Stomach (tissue), 8 donors: ENCODE measurements at regions not wholly inside any gene's neighbourhood (a gene's known extent, or its start where the extent isn't known, plus 50 kb on each side); places are given as distances from the start of the nearest gene placed in this dataset.

ENCODE experiments used
- DNase-seq, 2 donors: peaks; one replicate each; pipeline versions ENCODE4 v3.0.0 to v3.0.0-alpha.2; 2013 to 2019
- H3K27ac ChIP-seq, 5 donors: fragments of 200-600 bp in 4 of 5; sonication (generic) in 4 of 5; one replicate each; pipeline ENCODE4 v1.5.1; 2013 to 2019; ENCODE audit warnings: mild to moderate bottlenecking in 1 of 5, moderate library complexity in 1 of 5
- H3K27me3 ChIP-seq, 3 donors: fragments of 200-600 bp; sonication (generic); one replicate each; pipeline ENCODE4 v1.5.1; 2017 to 2019; ENCODE audit warnings: mixed run types in 1 of 3
- H3K36me3 ChIP-seq, 4 donors: fragments of 200-600 bp; sonication (generic); 1 replicate in 3 of 4; 2 replicates in 1 of 4; pipeline ENCODE4 v1.5.1; 2016 to 2019
- H3K4me1 ChIP-seq, 4 donors: fragments of 200-600 bp; sonication (generic); one replicate each; pipeline ENCODE4 v1.5.1; 2016 to 2019
- H3K4me3 ChIP-seq, 4 donors: fragments of 200-600 bp; sonication (generic) in 3 of 4; one replicate each; pipeline ENCODE4 v1.5.1; 2016 to 2019; ENCODE audit warnings: mild to moderate bottlenecking in 1 of 4
- H3K9me3 ChIP-seq, 4 donors: fragments of 200-600 bp; sonication (generic); one replicate each; pipeline ENCODE4 v1.5.1; 2016 to 2019
- CTCF ChIP-seq, 7 experiments: fragments of 450-650 bp in 4 of 7; fragments of 200-600 bp in 3 of 7; sonication (generic) in 3 of 7; IDR thresholded peaks; one replicate each; pipeline ENCODE4 v1.5.1; 2016 to 2019; ENCODE audit warnings: antibody characterized with exemption in 7 of 7, control low read depth in 2 of 7, mild to moderate bottlenecking in 1 of 7
- EP300 ChIP-seq: sonication (generic); formaldehyde crosslinking; IDR thresholded peaks from one replicate; pipeline ENCODE4 v1.6.1; 2017; ENCODE audit warnings: antibody characterized with exemption
- POLR2A ChIP-seq, 4 donors: fragments of 450-650 bp; IDR thresholded peaks; one replicate each; pipeline ENCODE4 v1.6.1; 2016; ENCODE audit warnings: antibody characterized with exemption in 4 of 4, control low read depth in 2 of 4, mild to moderate bottlenecking in 1 of 4, moderate library complexity in 1 of 4
- POLR2AphosphoS5 ChIP-seq, 3 donors: sonication (generic); formaldehyde crosslinking; IDR thresholded peaks; one replicate each; pipeline ENCODE4 v1.6.1; 2016; ENCODE audit warnings: antibody characterized with exemption in 3 of 3
- WGBS, 5 donors: extraction: QIAGEN DNeasy Blood & Tissue Kit in 3 of 5; methylation state at CpG; one replicate each; pipeline versions ENCODE4 v1.1.5 to v1.1.7; 2013 to 2018; 5-methylcytosine and 5-hydroxymethylcytosine counted together
- intact Hi-C: fragments of 100-400 bp; cut with DNase I; formaldehyde crosslinking; loops from one replicate; pipeline ENCODE4 v1.15.1; 2023; ENCODE audit warnings: low total_unique reads
- donor health status: healthy with polysubstance abuse.
- donor health status: Bipolar disorder and iron deficiency.
- donor health status: healthy.

DNA sequence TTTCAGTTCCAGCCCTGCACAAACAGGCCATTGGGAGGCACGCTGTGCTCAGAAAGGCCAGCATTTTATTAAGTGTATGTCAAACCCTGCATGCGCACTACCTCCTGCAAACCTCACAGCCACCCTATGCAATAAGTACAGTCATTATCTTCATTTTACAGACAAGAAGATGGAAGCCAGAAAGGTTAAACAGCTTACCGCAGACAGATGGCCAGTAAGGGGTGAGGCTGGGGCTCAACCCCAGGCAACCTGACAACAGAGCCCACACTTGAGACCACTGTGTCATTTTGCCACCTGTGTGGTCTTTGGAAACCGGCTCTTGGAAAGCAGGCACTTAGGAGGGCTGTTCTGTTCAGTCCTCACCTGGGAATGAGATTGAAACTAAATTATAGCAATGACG, 142.3 kb downstream of the NXPE2 start:
- intact Hi-C loops: no loop called here
- Histone ChIP-seq H3K4me3 (no peak overlapping the region), H3K27me3 (peaks cover 0 to 14% (median 0%) of the 10 kb centered on the region in 3 donors), H3K9me3 (peaks cover 0 to 6% (median 0%) of the 10 kb centered on the region in 4 donors), H3K36me3 (no peaks in the 10 kb centered on the region), H3K27ac (no peak overlapping the region), H3K4me1 (no peaks in the 10 kb centered on the region)
- no peak for DNase-seq
- TF ChIP-seq EP300 (no peak), CTCF (IDR thresholded peaks at IDR 0.05) (no peak), POLR2AphosphoS5 (IDR thresholded peaks at IDR 0.05) (no peak), POLR2A (IDR thresholded peaks at IDR 0.05) (no peak)
- WGBS, 5 donors: 63 to 77% (median 70%) methylated on average over 5 of the region's 5 CpGs

DNA sequence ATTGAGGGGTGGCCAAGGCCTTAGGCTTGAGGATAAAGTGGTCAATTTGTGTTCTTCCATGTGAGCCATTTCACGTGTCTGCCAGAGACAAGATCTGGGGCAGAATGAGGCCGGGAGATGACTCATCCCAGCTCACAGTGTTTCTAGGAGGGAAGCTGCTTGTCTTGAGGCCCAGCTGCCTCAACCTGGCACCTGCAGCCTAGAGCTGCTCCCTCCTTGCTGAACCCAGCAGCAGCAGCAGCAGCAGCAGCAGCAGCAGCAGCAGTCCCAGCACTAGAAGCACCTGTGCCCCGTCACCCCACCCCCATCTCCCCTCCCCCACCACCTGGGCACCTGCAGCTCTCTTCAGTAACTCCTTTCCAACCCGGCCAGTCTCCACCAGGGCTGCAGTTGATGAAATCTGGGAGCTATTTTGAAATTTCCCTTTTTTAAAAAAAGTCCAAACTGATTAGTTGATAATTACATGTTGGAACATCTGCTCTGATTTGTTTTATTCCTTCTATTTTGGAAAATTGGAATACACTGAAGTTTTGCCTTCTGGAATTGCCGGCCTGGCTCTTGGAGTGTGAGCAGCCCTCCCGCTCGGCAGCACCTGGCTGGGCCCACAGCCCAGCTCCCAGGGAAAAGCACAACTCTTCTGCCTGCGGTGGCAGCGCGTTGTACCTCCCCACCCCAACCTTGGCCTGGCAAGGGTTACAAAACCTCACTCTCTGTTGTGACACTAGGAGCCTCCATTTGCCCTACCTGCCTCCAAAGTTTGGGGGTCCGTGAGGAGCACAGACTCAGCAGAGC, 143.5 kb downstream of the NXPE2 start:
- Histone ChIP-seq H3K27me3 (peaks cover 0 to 14% (median 0%) of the 10 kb centered on the region in 3 donors), H3K9me3 (peaks cover 0 to 6% (median 0%) of the 10 kb centered on the region in 4 donors), H3K4me1 (no peaks in the 10 kb centered on the region), H3K27ac (no peak overlapping the region), H3K4me3 (no peak overlapping the region), H3K36me3 (no peaks in the 10 kb centered on the region)
- WGBS, 5 donors: 73 to 80% (median 77%) methylated on average over 11 of the region's 11 CpGs
- intact Hi-C loops: no loop called here
- no peak for DNase-seq
- no peak for TF ChIP-seq POLR2AphosphoS5 (IDR thresholded peaks at IDR 0.05)
- no peak for TF ChIP-seq CTCF (IDR thresholded peaks at IDR 0.05)
- no peak for TF ChIP-seq POLR2A (IDR thresholded peaks at IDR 0.05)
- no peak for TF ChIP-seq EP300

- intact Hi-C loops: no loop called here
- Histone ChIP-seq H3K27ac (no peak overlapping the region), H3K9me3 (peaks cover 0 to 6% (median 0%) of the 10 kb centered on the region in 4 donors), H3K27me3 (no peaks in the 10 kb centered on the region), H3K4me1 (no peaks in the 10 kb centered on the region), H3K4me3 (no peak overlapping the region), H3K36me3 (no peaks in the 10 kb centered on the region)
- TF ChIP-seq CTCF (IDR thresholded peaks at IDR 0.05) (no peak), POLR2AphosphoS5 (IDR thresholded peaks at IDR 0.05) (no peak), EP300 (no peak), POLR2A (IDR thresholded peaks at IDR 0.05) (no peak)
- DNase-seq: no peak
- WGBS, 5 donors: 76 to 88% (median 81%) methylated on average over 7 of the region's 7 CpGs
Measured at GRCh38 chr11:114826910-114827442, 148.6 kb downstream of the NXPE2 start.

GRCh38 chr11:114827736-114828135, 149.4 kb downstream of the NXPE2 start:
- H3K36me3 ChIP-seq: no peaks in the 10 kb centered on the region
- intact Hi-C loops: no loop called here
- H3K4me3 ChIP-seq: no peak overlapping the region
- H3K27ac ChIP-seq: no peak overlapping the region
- DNase-seq: no peak
- 73 to 84% (median 77%) methylated on average over 3 of the region's 3 CpGs for WGBS, 5 donors
- peaks cover 0 to under 1% (median 0%) of the 10 kb centered on the region in 4 donors for H3K4me1 ChIP-seq
- peaks cover 0 to 6% (median 0%) of the 10 kb centered on the region in 4 donors for H3K9me3 ChIP-seq
- TF ChIP-seq CTCF (IDR thresholded peaks at IDR 0.05) (no peak), EP300 (no peak), POLR2AphosphoS5 (IDR thresholded peaks at IDR 0.05) (no peak), POLR2A (IDR thresholded peaks at IDR 0.05) (no peak)
- H3K27me3 ChIP-seq: no peaks in the 10 kb centered on the region
